ENCODE measurements at regions not wholly inside any gene's neighbourhood (a gene's known extent, or its start where the extent isn't known, plus 50 kb on each side); places are given as distances from the start of the nearest gene placed in this dataset.
"Not testable (repeated sequence)": the region's sequence is repeated elsewhere in the genome, so short reads cannot be mapped to it uniquely, and the experiment has no call there.

- TF ChIP-seq POLR2A (IDR thresholded peaks at IDR 0.05), result no peak
- no peak for TF ChIP-seq CTCF (IDR thresholded peaks at IDR 0.05)
- intact Hi-C loops (cut with DNase I), result no loop called here
- no peaks in the 10 kb centered on the region for H3K27me3 ChIP-seq
- DNase-seq (no peak), ATAC-seq (no peak)
- no peaks in the 10 kb centered on the region for H3K36me3 ChIP-seq
- WGBS (ENCODE audit: insufficient coverage, low coverage, low lambda C conversion rate, missing lambda C conversion rate), result 85% methylated on average over 6 of the region's 7 CpGs
- H3K9me3 ChIP-seq, result no peaks in the 10 kb centered on the region
- no peaks in the 10 kb centered on the region for H3K4me1 ChIP-seq
- no peak overlapping the region for H3K27ac ChIP-seq
- H3K4me3 ChIP-seq, result no peak overlapping the region
Observed at GRCh38 chr3:13185737-13186434, 112.7 kb upstream of the IQSEC1 start.

GRCh38 chr3:13179582-13180210 is 106.5 kb upstream of the IQSEC1 start:
- H3K27ac ChIP-seq; H3K4me1 ChIP-seq; intact Hi-C loops (cut with DNase I); H3K27me3 ChIP-seq; H3K36me3 ChIP-seq; H3K4me3 ChIP-seq; ATAC-seq; H3K9me3 ChIP-seq; DNase-seq: not testable (repeated sequence)
- WGBS (ENCODE audit: insufficient coverage, low coverage, low lambda C conversion rate, missing lambda C conversion rate), result 98% methylated on average over 6 of the region's 32 CpGs

- Histone ChIP-seq H3K4me3 (no peak overlapping the region), H3K9me3 (peaks cover 0 to 6% (median 0%) of the 10 kb centered on the region in 4 donors), H3K27me3 (no peaks in the 10 kb centered on the region), H3K4me1 (peaks cover 0 to 2% (median 0%) of the 10 kb centered on the region in 4 donors), H3K27ac (no peak overlapping the region), H3K36me3 (no peaks in the 10 kb centered on the region)
- WGBS (ENCODE audit: insufficient coverage, low coverage, low lambda C conversion rate, missing lambda C conversion rate), result 89% methylated on average over 1 of the region's 1 CpG
- intact Hi-C loops (cut with DNase I), result no loop called here
- DNase-seq (no peak), ATAC-seq (no peak)
- no peak for TF ChIP-seq CTCF (IDR thresholded peaks at IDR 0.05)
Observed at GRCh38 chr3:13179181-13179580, 106.0 kb upstream of the IQSEC1 start.

GRCh38 chr3:13178107-13178506 is 104.9 kb upstream of the IQSEC1 start:
- WGBS (ENCODE audit: insufficient coverage, low coverage, low lambda C conversion rate, missing lambda C conversion rate), result 42% methylated on average over 3 of the region's 3 CpGs
- H3K4me3 ChIP-seq, result no peak overlapping the region
- no peaks in the 10 kb centered on the region for H3K36me3 ChIP-seq
- DNase-seq (no peak), ATAC-seq (peak in 3 of 4 donors; percentile 25 to 72 (median 67))
- intact Hi-C loops (cut with DNase I), result no loop called here
- TF ChIP-seq CTCF (IDR thresholded peaks at IDR 0.05), result no peak
- no peak for TF ChIP-seq POLR2A (IDR thresholded peaks at IDR 0.05)
- H3K27ac ChIP-seq, result no peak overlapping the region
- no peaks in the 10 kb centered on the region for H3K27me3 ChIP-seq
- peaks cover 0 to 6% (median 0%) of the 10 kb centered on the region in 4 donors for H3K4me1 ChIP-seq
- H3K9me3 ChIP-seq, result peaks cover 0 to 6% (median 0%) of the 10 kb centered on the region in 4 donors

- TF ChIP-seq CTCF (IDR thresholded peaks at IDR 0.05) (no peak), POLR2A (IDR thresholded peaks at IDR 0.05) (no peak)
- intact Hi-C loops (cut with DNase I), result no loop called here
- ATAC-seq, result no peak
- WGBS (ENCODE audit: insufficient coverage, low coverage, low lambda C conversion rate, missing lambda C conversion rate), result 80% methylated on average over 1 of the region's 4 CpGs
- H3K27ac ChIP-seq, result no peak overlapping the region
- H3K27me3 ChIP-seq, result no peaks in the 10 kb centered on the region
- H3K4me3 ChIP-seq, result no peak overlapping the region
- peaks cover 0 to 6% (median 0%) of the 10 kb centered on the region in 4 donors for H3K4me1 ChIP-seq
- no peaks in the 10 kb centered on the region for H3K36me3 ChIP-seq
- H3K9me3 ChIP-seq, result peaks cover 0 to 6% (median 0%) of the 10 kb centered on the region in 4 donors
- no peak for DNase-seq
Observed at GRCh38 chr3:13177641-13178040, 104.4 kb upstream of the IQSEC1 start.

All from right lobe of liver (tissue), 6 donors.